ENCODE measurements at regions not wholly inside any gene's neighbourhood (a gene's known extent, or its start where the extent isn't known, plus 50 kb on each side); places are given as distances from the start of the nearest gene placed in this dataset.
A peak's percentile ranks its signal among the peaks of the same experiment; 100 is the strongest.
"Not testable (repeated sequence)": the region's sequence is repeated elsewhere in the genome, so short reads cannot be mapped to it uniquely, and the experiment has no call there.

DNA sequence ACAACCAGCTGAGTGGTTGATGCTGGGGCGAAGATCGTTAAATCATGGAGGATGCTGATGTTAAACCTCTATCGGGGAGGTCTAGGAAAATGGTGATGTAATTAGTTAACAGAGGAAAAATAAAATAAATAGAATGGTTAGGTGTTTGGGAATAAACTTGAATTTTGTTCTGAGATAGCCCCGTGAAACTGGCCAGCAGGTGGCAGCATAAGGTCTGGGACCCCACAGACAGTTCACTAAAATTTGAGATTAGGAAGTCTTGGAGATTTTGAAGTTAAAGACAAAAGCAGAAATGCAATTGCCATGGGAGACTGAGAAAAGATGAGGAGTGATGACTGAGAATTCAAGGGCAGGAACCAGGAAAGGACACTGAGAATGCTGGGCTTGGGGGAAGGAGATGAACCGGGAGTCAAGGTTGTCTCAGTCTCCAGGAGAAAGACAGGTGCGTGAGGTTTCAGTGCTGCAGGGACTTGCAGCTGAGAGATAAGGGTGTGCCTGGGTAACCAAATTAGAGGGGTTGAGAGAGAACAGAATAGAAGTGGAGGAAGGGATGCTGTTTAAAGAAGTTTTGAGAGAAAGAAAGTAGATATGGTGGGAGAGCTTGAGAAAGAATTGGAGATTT lies 248.0 kb downstream of the ZNF92 start:
- DNase-seq (ENCODE audit: low read depth) = peak; percentile 1

DNA sequence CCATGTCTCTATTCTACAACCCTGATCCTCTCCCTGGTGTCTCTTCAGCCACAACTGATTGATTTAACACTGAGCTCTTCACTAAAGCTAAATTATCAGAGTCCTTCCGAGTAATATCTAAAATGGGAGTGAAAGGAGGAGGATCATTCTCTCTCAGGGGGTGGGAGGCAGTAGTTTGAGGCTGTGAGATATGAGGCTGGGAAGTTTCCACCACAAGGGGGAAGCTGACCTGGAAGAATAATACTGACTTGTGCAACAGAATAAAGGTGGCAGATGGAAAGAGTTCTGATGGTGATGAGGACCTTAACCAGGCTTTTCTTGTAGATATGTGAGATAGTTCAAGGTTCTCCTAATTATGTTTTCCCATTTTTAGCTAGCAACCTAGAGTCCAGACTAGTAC lies 241.6 kb upstream of the VKORC1L1 start:
- DNase-seq (ENCODE audit: low read depth) = not testable (repeated sequence)

DNA sequence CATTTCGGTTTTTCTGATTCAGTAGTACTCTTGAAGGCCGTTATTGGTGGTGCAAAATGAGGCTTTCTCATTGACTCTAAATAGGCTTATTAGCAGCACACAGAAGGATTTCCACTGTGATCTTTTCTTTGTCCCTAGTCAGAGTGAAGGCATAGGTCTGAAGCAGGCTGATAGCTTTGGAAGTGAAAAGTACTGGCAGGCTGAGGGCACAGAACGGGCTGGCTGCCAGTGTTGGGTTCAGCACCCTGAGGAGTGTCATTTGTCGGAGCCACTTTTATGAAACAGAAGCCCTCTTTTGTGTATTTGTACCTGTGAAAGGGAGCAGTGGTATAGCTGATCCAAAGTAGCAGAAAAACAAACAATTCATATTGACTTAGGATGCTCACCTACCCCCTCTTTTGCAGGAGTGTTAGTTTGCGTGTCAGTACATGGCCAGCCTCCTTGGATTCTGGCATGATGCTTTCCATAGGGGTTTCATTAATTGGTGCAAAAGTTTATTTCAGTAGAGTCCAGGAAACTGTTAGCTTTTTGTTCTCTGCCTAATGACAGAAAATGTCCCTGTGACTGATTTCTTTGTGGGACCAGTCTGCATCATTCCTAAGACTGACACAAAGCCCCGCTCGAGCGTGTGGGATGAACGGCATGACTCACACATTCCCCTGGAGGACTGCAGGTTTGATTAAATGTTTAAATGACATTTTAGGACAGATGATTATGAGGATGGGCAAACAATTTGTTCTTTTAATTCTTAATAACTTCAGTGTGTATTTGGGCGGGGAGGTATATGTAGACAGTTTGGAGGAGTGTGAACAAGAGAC lies 239.1 kb upstream of the VKORC1L1 start:
- DNase-seq (ENCODE audit: low read depth) = not testable (repeated sequence)

DNA sequence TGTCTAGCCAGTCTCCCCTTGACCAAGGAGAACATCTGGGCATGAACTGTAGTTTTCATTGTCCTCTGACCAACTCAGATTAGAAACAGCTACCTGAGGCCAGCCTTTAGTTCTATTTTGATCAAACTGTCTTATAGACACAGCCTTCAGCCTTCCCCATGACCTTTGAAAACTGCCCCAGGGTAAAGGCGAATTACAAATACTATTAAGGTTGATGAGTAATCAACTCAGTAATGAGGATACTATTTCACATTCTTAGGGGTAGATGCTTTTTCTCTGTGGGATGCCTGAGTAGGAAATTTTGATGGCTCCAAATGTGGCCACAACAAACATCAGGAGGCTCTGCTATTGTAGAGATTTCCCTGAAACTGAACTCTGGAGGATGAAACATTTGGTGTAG lies 234.0 kb upstream of the VKORC1L1 start:
- not testable (repeated sequence) for DNase-seq (ENCODE audit: low read depth)

DNA sequence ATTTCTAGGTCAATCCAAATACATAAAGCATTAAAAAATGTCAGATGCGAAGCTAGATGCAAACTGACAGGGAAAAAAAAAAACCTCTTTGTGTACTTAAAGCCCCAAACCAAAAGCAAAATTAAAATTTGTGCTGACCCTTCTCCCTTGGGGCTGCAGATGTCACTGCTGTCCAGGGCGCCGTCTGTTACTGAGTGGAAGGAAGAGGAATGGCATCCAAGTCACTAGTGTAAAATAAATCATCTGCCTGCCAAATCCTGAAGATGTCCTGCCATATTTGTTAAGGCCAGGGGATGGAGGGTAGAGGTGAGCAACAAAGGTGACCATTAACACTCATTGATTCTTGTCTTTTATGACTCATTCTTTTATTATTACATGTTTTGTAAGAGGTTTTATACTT lies 233.2 kb upstream of the VKORC1L1 start:
- DNase-seq (ENCODE audit: low read depth) = not testable (repeated sequence)

DNA sequence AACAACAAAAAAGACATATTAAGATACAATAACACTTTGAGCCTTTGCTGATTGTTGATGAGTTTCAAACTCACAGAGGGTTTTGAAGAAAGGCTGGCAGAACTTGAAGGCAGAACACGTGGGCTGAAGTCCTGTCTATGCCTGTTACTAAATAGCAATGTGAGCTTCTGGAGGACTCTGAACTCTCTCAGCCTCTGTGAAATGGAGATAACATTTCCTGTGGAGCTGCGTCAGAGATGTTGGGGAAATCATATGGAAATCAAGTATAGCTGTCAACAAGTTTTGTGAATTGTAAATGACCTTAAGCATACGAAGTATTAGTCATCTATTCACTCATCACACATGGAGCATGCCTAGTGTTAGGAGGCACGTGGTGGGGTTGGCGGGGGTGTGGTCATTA lies 229.4 kb upstream of the VKORC1L1 start:
- DNase-seq (ENCODE audit: low read depth) = not testable (repeated sequence)

DNA sequence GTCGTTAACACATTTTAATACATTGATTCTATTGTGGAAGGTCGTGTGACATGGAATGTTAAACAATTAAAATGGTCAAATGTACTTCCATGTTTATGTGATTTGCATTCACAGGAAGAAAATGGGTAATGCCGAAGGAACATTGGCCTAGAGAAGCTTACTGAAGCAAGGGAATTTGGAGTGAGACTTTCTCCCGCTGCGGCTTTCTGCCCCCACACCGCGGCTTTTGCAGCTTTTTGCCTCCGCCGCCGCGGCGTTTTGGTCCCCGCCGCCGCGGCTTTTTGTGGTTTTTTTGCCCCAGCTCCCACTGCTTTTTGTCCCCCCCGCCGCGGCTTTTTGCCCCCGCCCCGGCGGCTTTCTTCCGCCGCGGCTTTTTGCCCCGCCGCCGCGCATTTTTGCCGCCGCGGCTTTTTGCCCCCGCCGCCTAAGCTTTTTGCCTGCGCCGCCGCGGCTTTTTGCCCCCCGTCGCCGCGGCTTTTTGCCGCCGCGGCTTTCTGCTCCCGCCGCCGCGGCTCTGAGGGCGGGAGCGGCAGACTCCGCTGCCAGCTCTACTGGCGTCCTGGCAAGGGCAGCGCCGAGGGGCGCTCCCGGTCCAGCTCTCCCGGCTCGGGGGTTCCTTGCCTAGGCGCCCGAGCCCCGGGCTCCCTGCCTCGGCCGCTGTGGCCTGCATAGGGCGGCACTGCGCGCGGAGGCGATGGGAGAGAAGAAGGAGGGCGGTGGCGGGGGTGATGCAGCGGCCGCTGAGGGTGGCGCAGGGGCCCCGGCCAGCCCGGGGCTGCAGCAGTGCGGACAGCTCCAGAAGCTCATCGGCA lies 225.5 kb upstream of the VKORC1L1 start:
- not testable (repeated sequence) for DNase-seq (ENCODE audit: low read depth)

DNA sequence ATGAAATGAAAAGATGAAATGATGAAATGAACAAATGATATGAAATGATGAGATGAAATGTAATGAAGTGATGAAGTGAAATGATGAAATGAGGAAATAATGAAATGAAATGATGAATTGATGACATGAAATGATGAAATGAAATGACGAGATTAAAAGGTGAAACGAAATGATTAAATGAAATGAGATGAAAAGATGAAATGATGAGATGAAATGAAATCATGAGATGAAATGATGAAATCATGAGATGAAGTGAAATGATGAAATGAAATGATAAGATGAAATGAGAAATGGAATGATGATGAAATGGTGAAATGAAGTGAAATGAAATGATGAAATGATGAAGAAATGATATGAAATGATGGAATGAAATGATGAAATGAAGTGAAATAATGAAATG lies 221.7 kb upstream of the VKORC1L1 start:
- not testable (repeated sequence) for DNase-seq (ENCODE audit: low read depth)

DNA sequence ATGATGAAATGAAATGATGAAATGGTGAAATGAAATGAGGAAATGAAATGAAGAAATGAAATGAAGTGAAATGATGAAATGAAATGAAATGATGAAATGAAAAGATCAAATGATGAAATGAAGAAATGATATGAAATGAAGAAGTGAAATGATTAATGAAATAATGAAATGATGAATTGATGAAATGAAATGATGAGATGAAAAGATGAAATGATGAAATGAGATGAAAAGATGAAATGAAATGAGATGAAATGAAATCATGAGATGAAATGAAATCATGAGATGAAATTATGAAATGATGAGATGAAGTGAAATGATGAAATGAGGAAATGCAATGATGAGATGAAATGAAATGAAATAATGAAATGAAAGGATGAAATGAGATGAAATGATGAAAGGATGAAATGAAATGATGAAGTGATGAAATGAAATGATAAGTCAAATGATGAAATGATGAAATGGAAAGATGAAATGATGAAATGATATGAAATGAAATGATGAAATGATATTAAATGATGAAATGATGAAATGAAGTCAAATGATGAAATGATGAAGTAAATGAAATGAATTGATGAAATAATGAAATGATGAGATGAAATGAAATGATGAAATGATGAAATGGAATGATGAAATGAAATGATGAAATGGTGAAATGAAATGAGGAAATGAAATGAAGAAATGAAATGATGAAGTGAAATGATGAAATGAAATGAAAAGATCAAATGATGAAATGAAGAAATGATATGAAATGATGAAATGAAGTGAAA lies 220.9 kb upstream of the VKORC1L1 start:
- DNase-seq (ENCODE audit: low read depth) = not testable (repeated sequence)

DNA sequence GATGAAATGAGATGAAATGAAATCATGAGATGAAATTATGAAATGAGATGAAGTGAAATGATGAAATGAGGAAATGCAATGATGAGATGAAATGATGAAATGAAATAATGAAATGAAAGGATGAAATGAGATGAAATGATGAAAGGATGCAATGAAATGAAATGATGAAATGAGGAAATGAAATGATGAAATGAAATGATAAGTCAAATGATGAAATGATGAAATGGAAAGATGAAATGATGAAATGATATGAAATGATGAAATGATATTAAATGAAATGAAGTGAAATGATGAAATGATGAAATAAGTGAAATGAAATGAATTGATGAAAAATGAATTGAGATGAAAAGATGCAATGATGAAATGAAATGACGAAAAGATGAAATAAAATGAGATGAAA lies 220.2 kb upstream of the VKORC1L1 start:
- DNase-seq (ENCODE audit: low read depth) = not testable (repeated sequence)

DNA sequence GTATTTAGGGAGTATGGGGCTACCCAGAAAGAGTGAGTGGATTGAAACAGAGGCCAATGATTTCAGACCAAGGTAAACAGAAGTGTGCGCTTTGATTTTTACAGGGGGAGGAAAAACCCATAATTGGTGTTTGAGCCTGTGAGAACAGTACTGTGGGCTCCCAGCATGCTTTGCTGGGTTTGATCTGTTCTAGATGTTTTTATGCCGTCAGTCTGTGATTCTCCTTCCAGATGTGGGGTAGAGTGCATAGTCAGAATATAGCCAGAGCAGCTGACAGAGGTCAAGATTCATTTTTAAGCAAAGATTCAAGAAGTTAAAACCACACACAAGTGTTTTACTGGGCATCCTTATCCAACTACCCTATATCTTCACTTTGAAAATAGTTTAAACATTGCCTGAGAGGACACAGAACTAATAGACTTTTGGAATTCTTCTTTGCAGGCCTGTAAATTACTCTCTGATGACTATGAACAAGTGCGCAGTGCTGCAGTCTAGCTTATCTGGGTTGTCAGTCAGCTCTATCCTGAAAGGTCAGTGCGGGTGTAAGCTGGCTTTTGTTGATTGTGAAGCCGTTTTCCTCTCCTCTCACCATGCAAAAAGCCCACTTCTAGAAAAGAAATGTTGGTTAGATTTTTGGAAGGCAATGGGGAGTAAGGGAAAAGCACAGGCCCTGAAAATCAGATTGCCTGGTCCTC lies 216.2 kb upstream of the VKORC1L1 start:
- not testable (repeated sequence) for DNase-seq (ENCODE audit: low read depth)

DNA sequence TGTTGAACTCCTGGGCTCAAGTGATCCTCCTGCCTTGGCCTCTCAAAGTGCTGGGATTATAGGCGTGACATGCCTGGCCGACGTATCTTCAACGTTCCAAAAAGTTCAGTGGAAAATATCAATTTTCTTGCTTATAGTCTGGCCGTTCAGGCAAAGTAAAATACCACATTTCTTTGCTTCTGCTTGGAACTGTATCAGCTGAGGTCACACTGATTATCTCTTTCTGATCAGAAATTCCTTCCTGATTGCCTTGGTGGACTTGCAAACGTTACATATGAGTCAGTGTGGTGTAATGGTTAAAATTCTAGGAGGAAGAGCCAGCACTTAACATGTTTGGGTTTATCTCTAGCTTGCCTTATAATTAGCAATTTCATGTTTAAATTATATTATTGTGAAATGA lies 189.5 kb upstream of the VKORC1L1 start:
- not testable (repeated sequence) for DNase-seq (ENCODE audit: low read depth)

DNA sequence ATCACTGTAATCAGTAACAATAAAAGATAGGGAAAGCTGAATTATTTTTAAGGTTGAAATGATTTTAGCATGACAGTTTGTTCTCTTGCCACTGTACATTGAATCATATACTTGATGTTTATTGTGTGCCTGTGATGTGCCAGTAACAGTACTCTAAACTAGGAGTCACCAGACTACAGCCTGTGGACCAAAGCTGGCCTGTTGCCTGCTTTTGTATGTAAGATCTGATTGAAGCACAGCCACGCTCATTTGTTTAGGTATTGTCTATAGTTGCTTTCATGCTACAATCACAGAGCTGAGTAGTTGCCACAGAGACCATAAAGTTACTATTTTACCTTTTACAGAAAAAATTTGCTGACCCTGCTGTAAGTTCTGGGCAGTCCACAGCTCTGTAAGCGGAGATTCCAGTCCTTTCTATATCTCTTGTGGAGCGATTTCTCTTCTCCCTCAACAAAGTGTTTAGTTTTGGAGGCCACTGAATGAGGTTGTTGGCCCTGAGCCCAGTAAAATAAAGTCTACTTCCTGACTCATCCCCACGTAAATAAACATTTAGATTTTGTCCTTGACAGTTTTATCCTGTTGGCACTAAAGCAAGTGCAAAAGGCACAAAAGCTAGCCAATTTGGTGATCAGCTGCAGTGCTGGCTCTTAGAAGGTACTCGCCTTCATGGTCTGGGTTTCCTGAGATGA lies 173.7 kb upstream of the VKORC1L1 start:
- DNase-seq (ENCODE audit: low read depth) = not testable (repeated sequence)

DNA sequence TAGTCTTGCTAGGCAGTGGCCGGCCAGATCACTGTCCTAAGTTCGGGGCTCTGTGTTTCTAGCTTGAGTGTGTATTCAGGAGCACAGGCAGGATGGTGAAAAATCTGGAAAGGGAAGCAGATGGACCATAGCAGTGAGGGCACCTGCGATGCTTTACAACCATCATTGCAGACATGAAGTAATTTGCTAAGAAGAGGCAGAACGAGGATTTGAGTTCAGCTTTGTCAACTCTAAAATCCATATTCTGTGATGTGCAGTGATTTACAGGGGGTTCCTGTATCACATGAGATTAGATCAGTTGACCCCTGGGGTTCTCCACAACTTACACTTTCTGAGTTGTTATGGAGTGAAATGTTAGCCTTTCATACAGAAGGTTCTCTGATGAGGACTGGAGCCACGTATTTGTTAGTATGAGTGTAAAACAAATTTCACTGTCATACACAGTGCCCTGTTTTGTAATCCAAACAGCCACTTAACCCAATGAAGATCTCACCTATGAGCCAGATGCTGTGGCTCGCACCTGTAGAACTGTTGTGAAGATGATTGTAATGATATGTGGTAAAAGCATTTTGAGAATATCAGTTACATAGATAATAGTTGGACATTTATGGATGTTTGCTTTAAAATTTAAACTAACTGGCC lies 173.0 kb upstream of the VKORC1L1 start:
- DNase-seq (ENCODE audit: low read depth) = not testable (repeated sequence)

DNA sequence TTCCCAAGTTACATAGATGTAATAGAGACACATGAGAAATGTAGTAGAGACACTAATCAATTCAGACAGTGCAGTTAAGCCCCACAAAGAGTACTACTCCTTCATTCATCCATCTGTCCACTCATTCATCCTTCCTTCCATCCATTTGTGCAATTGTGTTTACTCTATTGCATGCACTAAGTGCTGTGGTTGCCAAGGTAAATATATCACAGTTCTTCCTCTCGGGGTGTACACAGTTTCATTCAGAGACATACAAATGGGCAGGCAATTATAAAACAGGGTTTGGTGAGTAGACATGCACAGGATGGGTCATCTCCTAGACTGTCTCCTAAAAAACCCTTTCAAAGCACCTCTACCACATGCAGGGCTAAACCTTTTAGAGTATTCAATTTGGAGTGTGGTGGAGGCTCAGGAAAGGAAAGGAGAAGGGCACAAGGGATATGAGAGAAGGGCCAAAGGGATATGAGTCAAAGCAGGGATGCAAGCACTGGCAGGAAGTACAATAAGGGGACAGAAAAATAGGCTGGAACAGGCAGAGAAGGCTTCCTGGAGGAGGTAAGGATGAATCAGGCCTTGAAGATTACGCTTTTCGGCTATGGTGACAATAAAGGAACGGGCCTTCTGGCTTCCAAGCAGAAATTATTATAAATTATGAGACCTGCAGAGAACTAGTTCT lies 153.6 kb upstream of the VKORC1L1 start:
- DNase-seq (ENCODE audit: low read depth) = not testable (repeated sequence)

DNA sequence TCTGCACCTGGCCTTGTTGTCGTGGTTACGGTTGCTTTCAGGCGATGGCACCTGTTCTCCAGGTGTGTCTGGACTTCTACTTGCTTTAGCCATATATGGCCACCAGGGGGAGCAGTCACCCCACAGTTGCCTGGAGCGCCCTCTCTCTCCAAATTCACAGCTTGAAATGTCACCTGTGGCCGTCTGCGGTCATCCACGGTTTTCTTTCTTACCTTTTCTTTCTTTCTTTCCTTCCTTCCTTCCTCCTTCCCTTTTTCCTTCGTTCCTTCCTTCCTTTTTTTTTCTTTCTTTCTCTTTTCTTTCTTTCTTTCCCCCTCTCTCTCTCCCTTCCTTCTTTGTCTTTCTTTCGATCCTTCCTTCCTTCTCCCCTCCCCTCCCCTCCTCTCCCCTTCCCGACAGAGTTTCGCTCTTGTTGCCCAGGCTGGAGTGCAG lies 150.5 kb upstream of the VKORC1L1 start:
- DNase-seq (ENCODE audit: low read depth) = peak; percentile 58

DNA sequence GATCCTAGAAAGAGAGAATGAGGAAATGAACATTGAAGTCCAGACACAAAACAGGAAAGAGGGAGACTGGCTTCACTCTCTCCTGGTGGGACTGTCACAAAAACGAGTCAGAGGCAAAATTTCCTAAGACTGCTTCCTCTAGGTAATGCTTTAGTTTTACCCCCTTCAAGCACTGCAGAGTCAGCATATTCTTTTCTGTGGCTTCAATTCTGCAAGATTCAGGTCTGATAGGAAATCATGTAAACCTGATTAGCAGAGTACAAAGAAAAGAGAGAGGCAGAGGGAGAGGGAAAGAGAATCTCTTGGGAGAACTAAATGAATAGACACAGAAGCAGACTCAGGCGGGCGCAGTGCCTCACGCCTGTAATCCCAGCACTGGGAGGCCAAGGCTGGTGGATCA lies 145.7 kb upstream of the VKORC1L1 start:
- not testable (repeated sequence) for DNase-seq (ENCODE audit: low read depth)

DNA sequence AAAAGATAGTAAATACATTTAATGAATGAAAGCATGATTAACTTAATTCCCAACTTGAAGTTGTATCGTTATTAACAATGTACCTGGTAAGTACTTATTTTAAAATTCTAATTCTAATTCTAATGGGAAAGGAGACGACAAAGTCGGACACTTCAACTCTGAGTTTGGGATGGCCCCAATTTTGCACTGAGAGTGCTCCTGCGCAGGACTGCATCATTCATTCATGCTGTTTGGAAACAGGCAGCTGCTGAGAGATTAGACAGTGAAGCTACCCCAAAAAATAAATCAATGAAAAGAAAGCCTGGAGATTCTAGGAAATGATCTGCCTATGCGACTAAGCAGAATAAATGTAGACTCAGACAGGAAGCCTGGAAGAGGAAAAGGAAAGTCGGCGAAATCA lies 141.7 kb upstream of the VKORC1L1 start:
- no peak for DNase-seq (ENCODE audit: low read depth)

DNA sequence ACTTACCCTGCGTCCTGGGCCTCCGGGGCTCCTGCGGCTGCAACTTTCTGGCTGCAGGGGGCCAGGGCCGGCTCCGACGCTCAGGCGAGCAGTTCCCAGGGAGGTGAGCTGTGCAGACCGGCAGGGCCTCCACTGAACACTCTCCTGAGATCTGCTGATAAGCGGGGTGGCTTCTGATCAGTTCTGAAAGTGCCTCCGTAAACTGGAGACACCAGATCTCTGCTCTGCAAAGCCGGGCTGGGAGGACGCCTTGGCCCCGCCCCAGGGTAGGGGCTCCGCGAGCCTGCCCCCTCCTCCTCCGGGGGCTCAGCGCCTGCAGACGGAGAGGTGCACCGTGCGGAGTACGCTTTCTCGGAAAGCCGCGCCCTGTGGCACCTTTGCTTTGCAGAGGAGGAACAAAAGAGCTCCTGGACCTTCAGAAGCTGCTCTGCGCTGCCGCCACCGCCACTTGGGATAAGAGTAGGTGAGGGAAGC lies 141.3 kb upstream of the VKORC1L1 start:
- DNase-seq (ENCODE audit: low read depth) = no peak
